ENCODE measurements at regions not wholly inside any gene's neighbourhood (a gene's known extent, or its start where the extent isn't known, plus 50 kb on each side); places are given as distances from the start of the nearest gene placed in this dataset.

GRCh38 chr11:86164106-86164505, 80.4 kb upstream of the EED start:
- TF ChIP-seq CTCF (IDR thresholded peaks at IDR 0.05) (no peak), POLR2A (IDR thresholded peaks at IDR 0.05) (no peak)
